Osteoblast (primary cell): ENCODE measurements at regions not wholly inside any gene's neighbourhood (a gene's known extent, or its start where the extent isn't known, plus 50 kb on each side); places are given as distances from the start of the nearest gene placed in this dataset.
"Not testable (repeated sequence)": the region's sequence is repeated elsewhere in the genome, so short reads cannot be mapped to it uniquely, and the experiment has no call there.

Source experiments
- DNase-seq: peaks from one replicate; pipeline ENCODE4 v3.0.0; 2011; ENCODE audit warnings: low spot score, mixed read lengths; ENCODE audit not compliant: insufficient read length; ENCODE audit errors: missing footprints
- H2AFZ ChIP-seq: 2 replicates; pipeline ENCODE4 v1.6.0; 2011; ENCODE audit warnings: mild to moderate bottlenecking, low read length
- H3K27ac ChIP-seq: 2 replicates; pipeline ENCODE4 v1.5.1; 2011; ENCODE audit warnings: mild to moderate bottlenecking, low read depth, low read length, moderate library complexity
- H3K27me3 ChIP-seq: 2 replicates; pipeline ENCODE4 v1.6.0; 2012; ENCODE audit warnings: mild to moderate bottlenecking, control low read depth, inconsistent platforms, low read length, moderate library complexity; ENCODE audit not compliant: insufficient read depth
- H3K36me3 ChIP-seq: 2 replicates; pipeline ENCODE4 v1.5.1; 2011; ENCODE audit warnings: mild to moderate bottlenecking, low read length, control low read depth, moderate library complexity; ENCODE audit not compliant: insufficient read depth
- H3K4me1 ChIP-seq: 2 replicates; pipeline ENCODE4 v1.5.1; 2011; ENCODE audit warnings: mild to moderate bottlenecking, low read length, control low read depth, moderate library complexity; ENCODE audit not compliant: insufficient read depth
- H3K4me2 ChIP-seq: 2 replicates; pipeline ENCODE4 v1.6.0; 2011; ENCODE audit warnings: mild to moderate bottlenecking, low read length; ENCODE audit not compliant: insufficient read depth
- H3K4me3 ChIP-seq: fragments of 200-600 bp; sonication (generic); 3 replicates; pipeline ENCODE4 v1.5.1; 2012; ENCODE audit warnings: mild to moderate bottlenecking, low read length, inconsistent platforms; ENCODE audit not compliant: insufficient read depth
- H3K79me2 ChIP-seq: 2 replicates; pipeline ENCODE4 v1.6.0; 2012; ENCODE audit warnings: mild to moderate bottlenecking, low read length, control low read depth, inconsistent platforms; ENCODE audit not compliant: insufficient read depth
- H3K9me3 ChIP-seq: 2 replicates; pipeline ENCODE4 v1.5.1; 2011; ENCODE audit warnings: low read depth, low read length, control low read depth
- H4K20me1 ChIP-seq: 2 replicates; pipeline ENCODE4 v1.6.0; 2012; ENCODE audit warnings: mild to moderate bottlenecking, low read length, control low read depth; ENCODE audit not compliant: insufficient read depth
- CTCF ChIP-seq: IDR thresholded peaks from 2 replicates; pipeline ENCODE4 v1.5.1; 2011; ENCODE audit warnings: mild to moderate bottlenecking, low read depth, low read length, moderate library complexity; ENCODE audit errors: extremely low read depth

GRCh38 chr4:85177092-85177491 is 210.6 kb upstream of the WDFY3 start:
- H3K27ac ChIP-seq = no peak overlapping the region
- no peaks in the 10 kb centered on the region for H3K27me3 ChIP-seq
- TF ChIP-seq CTCF = no peak
- H3K79me2 ChIP-seq = no peaks in the 10 kb centered on the region
- no peak overlapping the region for H2AFZ ChIP-seq
- no peaks in the 10 kb centered on the region for H3K9me3 ChIP-seq
- no peaks in the 10 kb centered on the region for H4K20me1 ChIP-seq
- no peaks in the 10 kb centered on the region for H3K4me1 ChIP-seq
- no peaks in the 10 kb centered on the region for H3K36me3 ChIP-seq
- no peak overlapping the region for H3K4me2 ChIP-seq
- H3K4me3 ChIP-seq = no peak overlapping the region
- DNase-seq = no peak

- H3K27me3 ChIP-seq = no peaks in the 10 kb centered on the region
- H3K27ac ChIP-seq = no peak overlapping the region
- no peaks in the 10 kb centered on the region for H3K4me1 ChIP-seq
- no peaks in the 10 kb centered on the region for H3K9me3 ChIP-seq
- no peak overlapping the region for H3K4me3 ChIP-seq
- no peak for TF ChIP-seq CTCF
- H4K20me1 ChIP-seq = no peaks in the 10 kb centered on the region
- DNase-seq = no peak
- H3K36me3 ChIP-seq = no peaks in the 10 kb centered on the region
- no peak overlapping the region for H2AFZ ChIP-seq
- H3K4me2 ChIP-seq = no peak overlapping the region
- H3K79me2 ChIP-seq = no peaks in the 10 kb centered on the region
Observed at GRCh38 chr4:85177679-85178078, 211.2 kb upstream of the WDFY3 start.

- Histone ChIP-seq H4K20me1 (no peaks in the 10 kb centered on the region), H3K27me3 (no peaks in the 10 kb centered on the region), H3K79me2 (no peaks in the 10 kb centered on the region), H3K4me2 (no peak overlapping the region), H3K4me1 (no peaks in the 10 kb centered on the region), H3K4me3 (no peak overlapping the region), H3K27ac (no peak overlapping the region), H3K9me3 (no peaks in the 10 kb centered on the region), H3K36me3 (no peaks in the 10 kb centered on the region), H2AFZ (no peak overlapping the region)
- DNase-seq = no peak
- no peak for TF ChIP-seq CTCF
Observed at GRCh38 chr4:85180533-85180932, 214.0 kb upstream of the WDFY3 start.

GRCh38 chr4:85187106-85187505 is 220.6 kb upstream of the WDFY3 start:
- no peaks in the 10 kb centered on the region for H3K4me1 ChIP-seq
- no peaks in the 10 kb centered on the region for H3K27me3 ChIP-seq
- H4K20me1 ChIP-seq = no peaks in the 10 kb centered on the region
- no peak overlapping the region for H3K4me3 ChIP-seq
- no peaks in the 10 kb centered on the region for H3K36me3 ChIP-seq
- TF ChIP-seq CTCF = no peak
- no peaks in the 10 kb centered on the region for H3K79me2 ChIP-seq
- no peak for DNase-seq
- no peak overlapping the region for H2AFZ ChIP-seq
- H3K9me3 ChIP-seq = no peaks in the 10 kb centered on the region
- no peak overlapping the region for H3K27ac ChIP-seq
- no peak overlapping the region for H3K4me2 ChIP-seq

- not testable (repeated sequence) for H3K27ac ChIP-seq, H3K27me3 ChIP-seq, H2AFZ ChIP-seq, DNase-seq, H3K4me1 ChIP-seq, H3K36me3 ChIP-seq, H3K4me3 ChIP-seq, H3K4me2 ChIP-seq, H4K20me1 ChIP-seq, H3K9me3 ChIP-seq, H3K79me2 ChIP-seq
Observed at GRCh38 chr4:85196015-85196414, 229.5 kb upstream of the WDFY3 start.
